Dendritic cell treated with granulocyte-macrophage colony-stimulating factor and Interleukin-4, amounts not matched to agents 40 ng/mL and 50 ng/mL, for 4 days (primary cell): ENCODE measurements at regions not wholly inside any gene's neighbourhood (a gene's known extent, or its start where the extent isn't known, plus 50 kb on each side); places are given as distances from the start of the nearest gene placed in this dataset.

Experiments used
- H3K27ac Mint-ChIP-seq: one replicate; pipeline ENCODE4 v1.8.0; 2022; ENCODE audit warnings: mild to moderate bottlenecking, mixed read lengths
- H3K27me3 Mint-ChIP-seq: one replicate; pipeline ENCODE4 v1.8.0; 2022; ENCODE audit warnings: mild to moderate bottlenecking, mixed read lengths
- H3K36me3 Mint-ChIP-seq: one replicate; pipeline ENCODE4 v1.8.0; 2022; ENCODE audit warnings: low read depth, mixed read lengths
- H3K4me1 Mint-ChIP-seq: one replicate; pipeline ENCODE4 v1.8.0; 2022; ENCODE audit warnings: low read depth, mixed read lengths
- H3K4me3 Mint-ChIP-seq: one replicate; pipeline ENCODE4 v1.8.0; 2022; ENCODE audit warnings: mild to moderate bottlenecking, moderate library complexity, mixed read lengths
- H3K9me3 Mint-ChIP-seq: one replicate; pipeline ENCODE4 v1.8.0; 2022; ENCODE audit warnings: mixed read lengths
- intact Hi-C: fragments of 100-400 bp; cut with micrococcal nuclease; formaldehyde crosslinking; loops from one replicate; pipeline ENCODE4 v1.15.0; 2022

DNA sequence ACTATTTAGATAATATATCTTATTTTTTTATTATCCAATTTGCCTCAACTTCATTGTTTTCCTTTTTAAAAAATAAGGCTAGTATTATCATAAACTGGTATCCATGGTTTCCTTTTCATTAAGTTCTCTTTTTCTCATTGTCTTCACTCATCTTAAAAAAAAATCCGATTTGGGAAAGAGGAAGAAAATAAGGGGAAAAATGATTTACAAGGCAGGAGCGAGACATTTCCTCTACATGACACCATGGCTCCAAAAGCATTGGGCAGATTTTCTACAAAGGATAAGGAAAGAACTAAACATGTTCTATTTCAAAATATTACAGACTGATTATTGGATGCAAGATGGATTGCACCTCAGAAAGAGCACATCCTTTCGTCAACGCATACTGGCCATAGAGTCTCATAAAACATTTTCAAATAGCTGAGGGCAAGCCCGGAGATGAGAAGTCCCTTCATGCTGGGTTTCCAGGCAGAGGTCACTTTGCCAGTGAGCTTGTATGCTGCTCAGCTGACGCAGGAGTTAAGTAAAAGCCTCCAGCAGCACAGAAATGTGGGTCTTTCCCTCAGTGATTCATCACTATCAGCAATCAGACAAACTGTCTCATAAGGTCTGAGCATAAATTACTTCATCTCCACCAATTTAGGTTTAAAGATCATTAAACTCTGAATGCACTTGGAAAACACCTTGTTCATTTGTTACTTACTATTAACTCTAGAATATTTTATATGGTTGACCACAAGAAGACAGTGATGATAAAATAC, 129.0 kb upstream of the TNFAIP3 start:
- intact Hi-C loops = no loop called here
- Mint-ChIP-seq H3K27ac (no peak overlapping the region), H3K36me3 (no peaks in the 10 kb centered on the region), H3K4me1 (peaks cover 46% of the 10 kb centered on the region), H3K9me3 (no peaks in the 10 kb centered on the region), H3K27me3 (peaks cover 46% of the 10 kb centered on the region), H3K4me3 (no peak overlapping the region)

DNA sequence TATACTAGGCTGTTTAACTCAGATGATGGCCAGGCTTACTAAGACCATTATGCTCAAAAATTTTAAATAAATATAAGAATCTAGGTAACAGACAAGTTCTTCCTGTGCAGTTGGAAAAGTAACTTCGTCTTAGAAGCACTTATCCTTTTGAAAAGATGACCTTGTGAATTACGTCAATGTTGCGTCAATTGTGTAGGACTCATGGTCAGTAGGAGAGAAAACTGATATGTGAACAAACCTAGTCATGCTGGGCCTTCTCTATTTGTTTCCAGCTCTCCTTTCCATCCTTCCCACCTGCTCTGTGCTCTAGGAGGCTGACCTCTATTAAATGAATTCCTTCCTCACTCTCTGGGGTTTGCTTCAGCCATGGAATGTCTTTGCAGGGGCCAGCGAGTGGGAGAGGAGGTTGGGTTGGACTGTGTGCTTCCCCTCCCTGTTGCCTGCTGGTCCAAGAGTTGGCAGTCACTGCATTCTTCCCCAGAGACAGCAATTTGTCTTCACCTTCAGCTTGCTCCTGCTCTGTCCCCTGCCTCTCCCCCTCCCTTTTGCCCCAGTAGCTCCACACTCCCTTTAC, 128.0 kb upstream of the TNFAIP3 start:
- no peak overlapping the region for H3K27ac Mint-ChIP-seq
- no peaks in the 10 kb centered on the region for H3K9me3 Mint-ChIP-seq
- intact Hi-C loops = no loop called here
- no peak overlapping the region for H3K4me3 Mint-ChIP-seq
- no peaks in the 10 kb centered on the region for H3K36me3 Mint-ChIP-seq
- peaks cover 36% of the 10 kb centered on the region for H3K4me1 Mint-ChIP-seq
- H3K27me3 Mint-ChIP-seq = peaks cover 40% of the 10 kb centered on the region

DNA sequence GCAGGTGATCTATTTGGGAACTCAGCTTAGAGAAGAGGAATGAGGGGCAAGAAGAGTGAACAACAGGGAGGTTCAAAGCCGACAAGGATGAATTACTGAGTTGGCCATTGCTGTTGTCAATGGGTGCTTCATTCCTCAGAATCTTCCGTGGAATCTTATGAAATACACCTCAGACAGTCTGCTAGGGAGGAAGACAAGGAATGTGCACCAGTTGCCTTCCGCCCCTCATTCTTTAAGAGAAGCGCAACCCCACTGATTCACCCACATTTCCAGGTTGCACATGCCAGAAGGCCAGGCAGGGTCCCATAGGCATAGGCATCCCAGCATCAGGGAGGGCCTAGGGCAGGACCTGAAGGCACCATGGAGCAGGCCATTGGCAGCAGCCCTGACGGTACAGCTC, 127.5 kb upstream of the TNFAIP3 start:
- H3K4me1 Mint-ChIP-seq = peaks cover 31% of the 10 kb centered on the region

GRCh38 chr6:137740091-137740755, 126.8 kb upstream of the TNFAIP3 start:
- Mint-ChIP-seq H3K27me3 (peaks cover 47% of the 10 kb centered on the region), H3K4me3 (no peak overlapping the region), H3K9me3 (no peaks in the 10 kb centered on the region), H3K36me3 (no peaks in the 10 kb centered on the region), H3K27ac (no peak overlapping the region), H3K4me1 (peaks cover 29% of the 10 kb centered on the region)
- intact Hi-C loops = no loop called here

More for the DNA sequence above, 127.5 kb upstream of the TNFAIP3 start:
- Mint-ChIP-seq H3K27me3 (peaks cover 40% of the 10 kb centered on the region), H3K36me3 (no peaks in the 10 kb centered on the region), H3K9me3 (no peaks in the 10 kb centered on the region), H3K4me3 (no peak overlapping the region), H3K27ac (no peak overlapping the region)
- intact Hi-C loops = no loop called here

DNA sequence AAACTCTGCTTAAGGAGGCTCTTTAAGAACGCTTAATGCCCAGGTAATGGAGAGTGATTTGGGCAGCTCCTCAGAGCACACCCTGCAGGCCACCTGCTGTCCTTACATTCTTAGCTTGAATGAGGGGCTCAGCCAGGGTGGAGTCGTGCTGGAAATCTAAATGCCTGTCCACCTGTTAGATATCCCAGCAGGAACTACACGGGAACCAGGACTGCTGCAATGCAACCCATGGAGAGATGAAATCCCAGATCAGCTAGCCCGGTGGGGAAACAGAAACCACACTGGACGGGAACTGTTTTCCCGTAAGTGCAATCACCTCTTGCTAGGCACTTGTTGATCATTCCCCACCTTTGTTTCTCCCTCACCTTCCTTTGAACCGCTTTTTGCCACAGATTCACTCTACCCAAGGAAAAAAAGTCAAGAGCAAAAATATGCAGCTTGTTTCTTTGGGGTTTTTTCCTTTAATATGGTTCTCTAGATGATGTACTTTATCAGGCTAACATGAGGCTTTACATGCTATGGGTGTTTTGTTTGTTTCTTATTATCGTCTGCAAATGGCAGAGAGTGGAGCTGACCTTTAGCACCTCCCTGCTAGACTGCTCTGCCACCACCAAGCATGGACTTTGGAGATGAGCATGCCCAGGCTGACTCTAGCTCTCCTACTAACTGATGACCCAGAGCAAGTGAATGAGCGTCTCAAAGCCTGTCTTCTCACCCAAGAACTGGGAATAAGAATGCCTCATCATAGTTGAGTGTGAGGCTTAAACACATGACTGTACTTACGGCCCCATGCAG, 125.9 kb upstream of the TNFAIP3 start:
- Mint-ChIP-seq H3K36me3 (no peaks in the 10 kb centered on the region), H3K9me3 (no peaks in the 10 kb centered on the region), H3K27ac (no peak overlapping the region), H3K4me3 (no peak overlapping the region), H3K27me3 (peaks cover 46% of the 10 kb centered on the region), H3K4me1 (peaks cover 26% of the 10 kb centered on the region)
- intact Hi-C loops = no loop called here

GRCh38 chr6:137743493-137743892, 123.6 kb upstream of the TNFAIP3 start:
- Mint-ChIP-seq H3K4me3 (no peak overlapping the region), H3K36me3 (no peaks in the 10 kb centered on the region), H3K27ac (no peak overlapping the region), H3K4me1 (peaks cover 18% of the 10 kb centered on the region), H3K27me3 (peaks cover 45% of the 10 kb centered on the region), H3K9me3 (no peaks in the 10 kb centered on the region)
- intact Hi-C loops = no loop called here

DNA sequence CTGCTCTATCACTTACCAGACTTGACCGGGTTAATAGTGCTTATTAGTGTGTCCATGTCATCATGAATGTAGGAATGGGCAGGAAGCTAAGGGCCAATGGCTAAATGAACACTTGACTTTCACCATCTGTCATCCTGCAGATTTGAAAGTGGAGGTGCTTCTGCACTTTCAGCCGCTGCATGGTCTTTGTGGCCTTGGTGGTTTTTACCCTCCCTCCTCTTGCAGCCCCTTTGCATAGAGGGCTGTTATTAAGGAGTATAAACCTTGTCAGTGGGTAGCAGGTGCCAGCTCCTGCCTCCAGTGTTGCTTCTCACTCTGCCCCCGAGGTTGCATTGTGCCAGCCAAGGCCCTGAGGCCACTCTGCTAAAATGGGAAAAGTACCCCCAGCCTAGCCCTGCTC, 122.2 kb upstream of the TNFAIP3 start:
- intact Hi-C loops = no loop called here
- Mint-ChIP-seq H3K27me3 (peaks cover 44% of the 10 kb centered on the region), H3K4me1 (peaks cover 12% of the 10 kb centered on the region), H3K36me3 (no peaks in the 10 kb centered on the region), H3K27ac (no peak overlapping the region), H3K9me3 (no peaks in the 10 kb centered on the region), H3K4me3 (no peak overlapping the region)

GRCh38 chr6:137745321-137745720, 121.7 kb upstream of the TNFAIP3 start:
- Mint-ChIP-seq H3K27me3 (peaks cover 43% of the 10 kb centered on the region), H3K9me3 (no peaks in the 10 kb centered on the region), H3K4me1 (peaks cover 12% of the 10 kb centered on the region), H3K4me3 (no peak overlapping the region), H3K27ac (no peak overlapping the region), H3K36me3 (no peaks in the 10 kb centered on the region)
- intact Hi-C loops = no loop called here

DNA sequence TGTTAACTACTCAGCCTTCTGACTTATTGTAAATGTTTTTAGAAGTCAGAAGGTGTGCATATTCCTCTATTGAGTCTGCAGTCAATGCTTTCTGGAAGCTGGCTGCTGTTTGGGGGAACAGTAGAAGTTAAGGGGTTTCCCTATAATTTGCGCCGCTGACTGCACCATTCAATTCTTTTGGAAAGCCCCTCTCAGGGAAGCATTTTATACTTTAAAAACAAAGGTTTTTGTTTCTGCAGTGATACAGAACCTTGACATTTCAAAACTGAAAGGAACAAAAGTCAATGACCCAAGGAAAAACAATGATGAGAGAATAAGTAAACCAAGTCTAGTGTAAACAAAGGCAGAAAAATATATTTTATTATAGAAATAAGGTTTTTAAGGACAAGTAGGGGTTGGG, 120.8 kb upstream of the TNFAIP3 start:
- Mint-ChIP-seq H3K9me3 (no peaks in the 10 kb centered on the region), H3K27me3 (peaks cover 38% of the 10 kb centered on the region), H3K4me1 (peaks cover 10% of the 10 kb centered on the region), H3K4me3 (no peak overlapping the region), H3K27ac (no peak overlapping the region), H3K36me3 (no peaks in the 10 kb centered on the region)
- intact Hi-C loops = no loop called here

GRCh38 chr6:137749696-137750211, 117.3 kb upstream of the TNFAIP3 start:
- Mint-ChIP-seq H3K4me3 (no peak overlapping the region), H3K9me3 (no peaks in the 10 kb centered on the region), H3K27ac (no peak overlapping the region), H3K27me3 (peaks cover 51% of the 10 kb centered on the region), H3K36me3 (no peaks in the 10 kb centered on the region), H3K4me1 (peaks cover 24% of the 10 kb centered on the region)
- intact Hi-C loops = no loop called here

- Mint-ChIP-seq H3K27me3 (peaks cover 50% of the 10 kb centered on the region), H3K9me3 (no peaks in the 10 kb centered on the region), H3K4me1 (peaks cover 29% of the 10 kb centered on the region), H3K36me3 (no peaks in the 10 kb centered on the region), H3K4me3 (no peak overlapping the region), H3K27ac (no peak overlapping the region)
- intact Hi-C loops = no loop called here
Measured at GRCh38 chr6:137750297-137750696, 116.8 kb upstream of the TNFAIP3 start.

- Mint-ChIP-seq H3K4me1 (peaks cover 36% of the 10 kb centered on the region), H3K4me3 (no peak overlapping the region), H3K9me3 (no peaks in the 10 kb centered on the region), H3K27ac (no peak overlapping the region), H3K27me3 (peaks cover 50% of the 10 kb centered on the region), H3K36me3 (no peaks in the 10 kb centered on the region)
- intact Hi-C loops = no loop called here
Measured at GRCh38 chr6:137751768-137752560, 115.1 kb upstream of the TNFAIP3 start.

DNA sequence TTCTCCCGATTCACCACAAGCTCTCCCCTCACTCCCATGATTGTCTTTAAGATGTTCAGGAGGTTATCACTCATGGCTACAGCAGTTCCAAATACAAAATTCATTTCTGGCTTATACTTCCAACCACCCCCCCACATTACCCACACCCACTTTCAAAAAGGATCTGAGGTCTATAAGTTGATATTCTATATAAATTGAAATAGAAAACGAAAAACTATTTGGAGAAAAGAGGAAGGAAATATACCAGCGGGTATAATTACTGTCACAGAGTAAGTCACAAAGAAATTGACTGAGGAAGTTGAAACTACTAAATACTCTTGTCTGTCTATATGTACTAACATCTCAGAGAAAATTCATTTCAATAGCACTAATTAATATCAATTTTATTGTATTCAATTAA, 112.7 kb upstream of the TNFAIP3 start:
- H3K27me3 Mint-ChIP-seq = peaks cover 50% of the 10 kb centered on the region
- H3K27ac Mint-ChIP-seq = no peak overlapping the region
- peaks cover 41% of the 10 kb centered on the region for H3K4me1 Mint-ChIP-seq
- no peak overlapping the region for H3K4me3 Mint-ChIP-seq
- intact Hi-C loops = no loop called here
- H3K36me3 Mint-ChIP-seq = no peaks in the 10 kb centered on the region
- no peaks in the 10 kb centered on the region for H3K9me3 Mint-ChIP-seq
